ENCODE measurements at regions not wholly inside any gene's neighbourhood (a gene's known extent, or its start where the extent isn't known, plus 50 kb on each side); places are given as distances from the start of the nearest gene placed in this dataset.

DNA sequence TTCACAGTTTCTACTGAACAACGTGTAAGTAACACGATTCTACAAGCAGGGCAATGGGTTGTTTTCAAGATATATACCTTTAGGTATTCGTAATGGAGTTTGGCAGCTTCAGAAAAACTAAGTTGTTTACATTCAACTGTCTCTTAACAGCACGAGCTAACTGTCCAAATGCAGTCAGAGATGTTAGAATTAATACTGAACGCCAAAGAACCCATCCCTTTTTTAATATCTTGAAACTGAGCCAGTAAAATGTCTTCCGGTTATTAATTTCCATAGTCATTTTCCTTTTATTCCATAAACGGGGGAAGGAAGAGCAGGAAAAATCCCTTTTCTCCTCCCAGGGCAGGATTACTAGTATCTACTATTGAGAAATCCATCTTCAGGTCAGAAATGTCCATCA lies 129.0 kb upstream of the THBS1 start:
- Histone ChIP-seq H2BK15ac (ENCODE audit: low read length) (no peak overlapping the region), H3K4me1 (replicated peaks in 1 of 4; ENCODE audit: control insufficient read depth in 3 of 4, insufficient read depth in 4 of 4, low read length in 3 of 4) (peaks cover 0 to 4% (median 0%) of the 10 kb centered on the region in 4 experiments; a peak in 3 of 7 replicates), H3K14ac (ENCODE audit: insufficient read length) (no peak overlapping the region), H3K36me3 (ENCODE audit: control insufficient read depth in 2 of 4, insufficient read depth in 4 of 4, low read length in 3 of 4) (no peaks in the 10 kb centered on the region), H4K20me1 (replicated peaks in 1 of 2; ENCODE audit: control insufficient read depth in 1 of 2, insufficient read depth in 2 of 2, low read length in 2 of 2) (no peaks in the 10 kb centered on the region), H4K5ac (ENCODE audit: insufficient read length, low read depth, low read length) (no peak overlapping the region), H3K4me2 (ENCODE audit: insufficient read depth in 1 of 2, low read depth in 2 of 2, low read length in 2 of 2) (no peak overlapping the region), H3K27ac (ENCODE audit: low read depth, low read length) (no peak overlapping the region), H2AFZ (ENCODE audit: low read length) (no peak overlapping the region), H3K56ac (replicated peaks; ENCODE audit: insufficient read length, low read depth, low read length) (no peak overlapping the region), H2AK5ac (ENCODE audit: low read depth, low read length) (no peak overlapping the region), H3K79me2 (ENCODE audit: control insufficient read depth in 1 of 2, insufficient read depth in 2 of 2, low read length in 2 of 2) (no peaks in the 10 kb centered on the region), H3K18ac (ENCODE audit: extremely low read depth, low read length) (no peak overlapping the region), H2BK12ac (ENCODE audit: low read depth, low read length) (no peak overlapping the region), H4K8ac (ENCODE audit: extremely low read depth, insufficient read depth, low read length) (no peak overlapping the region), H3K9me3 (ENCODE audit: insufficient read depth in 2 of 2, low read depth in 1 of 2, low read length in 1 of 2) (peaks cover 0 to 5% of the 10 kb centered on the region in 2 experiments; a peak in 1 of 4 replicates), H3K4me3 (ENCODE audit: extremely low read depth in 1 of 4, insufficient read depth in 2 of 4, low read depth in 3 of 4, low read length in 4 of 4) (no peak overlapping the region), H3K27me3 (replicated peaks in 1 of 4; ENCODE audit: control insufficient read depth in 3 of 4, extremely low read depth in 1 of 4, insufficient read depth in 3 of 4, low read length in 3 of 4) (no peaks in the 10 kb centered on the region), H2BK20ac (ENCODE audit: low read length) (no peak overlapping the region), H3K79me1 (ENCODE audit: low read depth, low read length) (no peaks in the 10 kb centered on the region), H3K9ac (replicated peaks in 1 of 4; ENCODE audit: extremely low read depth in 1 of 4, low read depth in 3 of 4, low read length in 3 of 4) (no peak overlapping the region), H2BK5ac (ENCODE audit: low read depth, low read length) (no peak overlapping the region), H3K23me2 (ENCODE audit: low read depth, low read length) (no peaks in the 10 kb centered on the region), H4K91ac (replicated peaks; ENCODE audit: insufficient read length, low read length) (no peak overlapping the region), H3K23ac (ENCODE audit: insufficient read length) (no peak overlapping the region), H2BK120ac (replicated peaks; ENCODE audit: low read depth, low read length) (no peak overlapping the region), H3K4ac (replicated peaks; ENCODE audit: insufficient read length, low read depth, low read length) (no peak overlapping the region)
- 80% methylated on average over 7 of the region's 7 CpGs; no CpG with 5 or more reads in 1 of the 2 experiments for WGBS, 2 experiments (ENCODE audit: extremely low coverage in 1 of 2, insufficient coverage in 1 of 2, insufficient read length in 1 of 2, insufficient replicate concordance in 2 of 2, low coverage in 1 of 2, low lambda C conversion rate in 2 of 2, missing lambda C conversion rate in 1 of 2)
- FAIRE-seq (no peak), DNase-seq (ENCODE audit: low read depth in 1 of 2, low spot score in 2 of 2) (no peak)
- CTCF ChIA-PET (ENCODE audit: partially characterized antibody), result no interaction called here
- POLR2A ChIA-PET (ENCODE audit: partially characterized antibody), result no interaction called here
- TF ChIP-seq CTCF (IDR thresholded peaks at IDR 0.05; ENCODE audit: control extremely low read depth in 1 of 3, insufficient read depth in 1 of 3, low read depth in 1 of 3, low read length in 3 of 3), result no peak
- no peak for TF ChIP-seq CBX8 (IDR thresholded peaks at IDR 0.05; ENCODE audit: borderline replicate concordance, low read depth, low read length)
- TF ChIP-seq, protein P1, sequence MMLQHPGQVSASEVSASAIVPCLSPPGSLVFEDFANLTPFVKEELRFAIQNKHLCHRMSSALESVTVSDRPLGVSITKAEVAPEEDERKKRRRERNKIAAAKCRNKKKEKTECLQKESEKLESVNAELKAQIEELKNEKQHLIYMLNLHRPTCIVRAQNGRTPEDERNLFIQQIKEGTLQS (IDR thresholded peaks at IDR 0.05; ENCODE audit: insufficient read depth, low read depth, low read length), result no peak
- no peak for TF ChIP-seq JUND (IDR thresholded peaks at IDR 0.05; ENCODE audit: low read length)
- no peak for TF ChIP-seq SP2 (IDR thresholded peaks at IDR 0.05; ENCODE audit: low read length)
- TF ChIP-seq TAF7 (optimal IDR thresholded peaks at IDR 0.05; ENCODE audit: borderline replicate concordance, low read depth, low read length), result no peak
- no peak for TF ChIP-seq SIX5 (IDR thresholded peaks at IDR 0.05; ENCODE audit: low read depth, low read length)
- no peak for TF ChIP-seq MAFK (IDR thresholded peaks at IDR 0.05; ENCODE audit: low read depth, low read length)
- no peak for TF ChIP-seq TEAD4 (IDR thresholded peaks at IDR 0.05; ENCODE audit: low read depth, low read length)
- TF ChIP-seq RFX5 (IDR thresholded peaks at IDR 0.05; ENCODE audit: borderline replicate concordance, low read depth, low read length), result no peak
- TF ChIP-seq, protein P2, sequence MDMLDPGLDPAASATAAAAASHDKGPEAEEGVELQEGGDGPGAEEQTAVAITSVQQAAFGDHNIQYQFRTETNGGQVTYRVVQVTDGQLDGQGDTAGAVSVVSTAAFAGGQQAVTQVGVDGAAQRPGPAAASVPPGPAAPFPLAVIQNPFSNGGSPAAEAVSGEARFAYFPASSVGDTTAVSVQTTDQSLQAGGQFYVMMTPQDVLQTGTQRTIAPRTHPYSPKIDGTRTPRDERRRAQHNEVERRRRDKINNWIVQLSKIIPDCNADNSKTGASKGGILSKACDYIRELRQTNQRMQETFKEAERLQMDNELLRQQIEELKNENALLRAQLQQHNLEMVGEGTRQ (IDR thresholded peaks at IDR 0.05; ENCODE audit: low read length), result no peak
